HCT116 (cell line): ENCODE measurements at regions not wholly inside any gene's neighbourhood (a gene's known extent, or its start where the extent isn't known, plus 50 kb on each side); places are given as distances from the start of the nearest gene placed in this dataset.

Source experiments
- ATAC-seq: fragments of 200-7000 bp; cut with Tn5 transposase; 2 replicates; pipeline ENCODE4 v1.9.1; 2020; ENCODE audit warnings: mild to moderate bottlenecking, moderate library complexity
- BruUV-seq: library from RNA; stranded (reverse); fragments of 400-500 nt; replicated peaks from 2 replicates; lab custom pipeline; 2021; lab: Mats Ljungman, UMichigan
- CTCF ChIA-PET: fragments of 300-600 bp; sonication (Branson Sonifier 250); formaldehyde crosslinking; loops from one replicate; lab custom pipeline; 2021; ENCODE audit warnings: antibody characterized with exemption; lab: Charles Lee
- POLR2A ChIA-PET: fragments of 300-600, 350-600 bp; sonication (Branson Sonifier 250); formaldehyde crosslinking; loops from one replicate; lab custom pipeline; 2021; ENCODE audit warnings: antibody characterized with exemption; lab: Charles Lee
- RAD21 ChIA-PET, 2 experiments: fragments of 300-600 bp; sonication (Branson Sonifier 250); formaldehyde crosslinking; loops; one replicate each; lab custom pipeline; 2023; ENCODE audit warnings: low total read pairs in 2 of 2; ENCODE audit not compliant: uncharacterized antibody in 2 of 2, unreplicated experiment in 2 of 2, low non-redundant PET in 1 of 2; lab: Charles Lee
- DNase-seq: peaks from one replicate; pipeline ENCODE4 v3.0.0-alpha.2; 2010; ENCODE audit warnings: low read depth, low spot score
- H2AFZ ChIP-seq: fragments of 200-600 bp; shearing (Covaris generic), sonication (generic); 2 replicates; pipeline ENCODE4 v1.6.1; 2017; ENCODE audit warnings: low read depth, mixed run types, mixed read lengths, antibody characterized with exemption, low read length; ENCODE audit not compliant: poor library complexity, severe bottlenecking
- H3K27ac ChIP-seq: 2 replicates; pipeline ENCODE4 v1.5.1; 2012; ENCODE audit warnings: low read depth, low read length
- H3K27me3 ChIP-seq: fragments of 200-600 bp; sonication (generic); 2 replicates; pipeline ENCODE4 v1.6.1; 2016; ENCODE audit warnings: mixed run types, low read length, mixed read lengths; ENCODE audit not compliant: insufficient read depth
- H3K36me3 ChIP-seq, 2 experiments: fragments of 200-500 bp in 1 of 2; fragments of 200-600 bp in 1 of 2; sonication (Bioruptor generic) in 1 of 2; sonication (generic) in 1 of 2; 2 replicates each; pipeline versions ENCODE4 v1.5.1 to v1.6.1; 2014 to 2016; ENCODE audit warnings: low read length in 2 of 2, inconsistent platforms in 1 of 2, mixed read lengths in 1 of 2, mixed run types in 1 of 2; ENCODE audit not compliant: insufficient read depth in 2 of 2, control insufficient read depth in 1 of 2
- H3K4me1 ChIP-seq, 2 experiments: fragments of 200-600 bp in 1 of 2; sonication (generic) in 1 of 2; 2 replicates each; pipeline versions ENCODE4 v1.5.1 to v1.6.1; 2012 to 2017; ENCODE audit warnings: low read length in 2 of 2, inconsistent platforms in 1 of 2, mild to moderate bottlenecking in 1 of 2, mixed read lengths in 1 of 2, mixed run types in 1 of 2, moderate library complexity in 1 of 2; ENCODE audit not compliant: insufficient read depth in 2 of 2, control insufficient read depth in 1 of 2
- H3K4me2 ChIP-seq: fragments of 200-600 bp; sonication (generic); 2 replicates; pipeline ENCODE4 v1.6.1; 2017; ENCODE audit warnings: mixed run types, low read length, mixed read lengths
- H3K4me3 ChIP-seq, 2 experiments: fragments of 200-600 bp in 1 of 2; sonication (generic) in 1 of 2; replicated peaks in 1 of 2; 2 replicates each; pipeline ENCODE4 v1.5.1; 2011 to 2016; ENCODE audit warnings: low read length in 2 of 2, control low read depth in 1 of 2, low read depth in 1 of 2, mild to moderate bottlenecking in 1 of 2, mixed read lengths in 1 of 2, mixed run types in 1 of 2
- H3K79me2 ChIP-seq: fragments of 200-600 bp; sonication (generic); 2 replicates; pipeline ENCODE4 v1.6.1; 2017; ENCODE audit warnings: mild to moderate bottlenecking, mixed run types, low read length, moderate library complexity, mixed read lengths; ENCODE audit not compliant: insufficient read depth
- H3K9ac ChIP-seq: fragments of 200-600 bp; sonication (generic); 2 replicates; pipeline ENCODE4 v1.6.1; 2016; ENCODE audit warnings: low read length, mixed read lengths
- H3K9me2 ChIP-seq: fragments of 200-600 bp; sonication (generic), shearing (Covaris generic); 2 replicates; pipeline ENCODE4 v1.6.1; 2017; ENCODE audit warnings: mixed run types, mild to moderate bottlenecking, moderate library complexity; ENCODE audit not compliant: insufficient read depth
- H3K9me3 ChIP-seq, 2 experiments: fragments of 200-500 bp in 1 of 2; fragments of 200-600 bp in 1 of 2; sonication (Bioruptor generic) in 1 of 2; sonication (generic) in 1 of 2; 2 replicates each; pipeline ENCODE4 v1.6.1; 2014 to 2017; ENCODE audit warnings: low read length in 2 of 2, mixed read lengths in 2 of 2, inconsistent platforms in 1 of 2, low read depth in 1 of 2, mild to moderate bottlenecking in 1 of 2, mixed run types in 1 of 2, moderate library complexity in 1 of 2; ENCODE audit not compliant: control insufficient read depth in 1 of 2, insufficient read depth in 1 of 2
- H4K20me1 ChIP-seq: fragments of 200-600 bp; sonication (generic), shearing (Covaris generic); 2 replicates; pipeline ENCODE4 v1.6.1; 2017; ENCODE audit warnings: mixed run types, mild to moderate bottlenecking, moderate library complexity; ENCODE audit not compliant: insufficient read depth
- EGR1 ChIP-seq: IDR thresholded peaks from 2 replicates; pipeline ENCODE4 v1.6.1; 2012; ENCODE audit warnings: low read depth
- EZH2phosphoT487 ChIP-seq: fragments of 200-600 bp; IDR thresholded peaks from 2 replicates; pipeline ENCODE4 v1.6.1; 2018; ENCODE audit warnings: antibody characterized with exemption, borderline replicate concordance
- POLR2A ChIP-seq: IDR thresholded peaks from 2 replicates; pipeline ENCODE4 v1.7.0; 2011; ENCODE audit warnings: borderline replicate concordance; ENCODE audit not compliant: insufficient read depth, insufficient read length; ENCODE audit errors: extremely low read depth
- SIN3A ChIP-seq: IDR thresholded peaks from 2 replicates; pipeline ENCODE4 v1.6.1; 2012; ENCODE audit warnings: low read depth
- SRF ChIP-seq: IDR thresholded peaks from 2 replicates; pipeline ENCODE4 v1.6.1; 2012; ENCODE audit warnings: low read depth
- ZFX ChIP-seq: fragments of 450-650 bp; IDR thresholded peaks from 2 replicates; pipeline ENCODE4 v1.6.1; 2017
- intact Hi-C: fragments of 100-400 bp; cut with micrococcal nuclease; formaldehyde crosslinking; loops from 2 replicates; pipeline ENCODE4 v1.10.0; 2022
- TF ChIP-seq, protein P1 (sequence below): IDR thresholded peaks from 2 replicates; pipeline ENCODE4 v1.6.1; 2012; ENCODE audit warnings: low read depth

DNA sequence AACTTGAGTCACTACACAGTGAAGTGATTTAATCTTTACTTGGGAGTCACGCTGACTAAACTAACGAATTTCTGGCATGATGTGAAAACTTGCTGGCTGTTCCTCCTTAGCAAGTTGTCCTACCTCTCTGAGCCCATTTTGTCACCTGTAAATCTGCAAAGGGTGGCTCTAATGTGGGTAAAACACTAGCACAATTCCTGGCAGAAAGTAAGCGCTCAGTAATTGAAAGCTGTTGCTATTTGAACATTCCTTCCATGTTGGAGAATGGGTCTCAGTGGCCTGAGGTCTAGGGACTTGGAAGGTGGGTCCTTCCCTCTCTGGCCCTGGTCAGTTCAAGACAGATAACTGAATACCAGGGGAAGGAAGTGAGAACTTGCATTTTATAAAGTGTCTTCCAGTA, 309.0 kb upstream of the PROX1 start (continued):
- TF ChIP-seq EZH2phosphoT487 = no peak
- TF ChIP-seq SRF = no peak

DNA sequence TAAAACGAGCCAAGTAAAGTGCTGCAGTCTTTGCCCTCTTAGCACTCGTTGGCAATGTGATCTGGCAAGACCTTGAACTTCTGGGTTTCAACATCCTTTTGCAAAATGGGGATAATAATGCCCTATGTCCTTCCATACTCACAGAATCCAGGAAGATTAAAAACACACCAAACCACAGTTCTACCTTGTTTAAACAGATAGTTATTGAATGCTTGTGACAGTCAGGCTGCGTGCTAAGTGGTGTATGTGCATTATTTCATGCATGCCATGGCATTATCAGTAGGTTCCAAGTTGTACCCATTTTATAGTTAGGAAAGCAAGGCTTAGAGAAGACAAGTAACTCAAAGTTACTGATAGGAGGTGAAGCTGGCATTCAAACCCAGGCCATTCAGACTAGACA, 308.6 kb upstream of the PROX1 start:
- DNase-seq = no peak
- BruUV-seq = no TSS peak
- no peaks in the 10 kb centered on the region for H3K4me1 ChIP-seq
- no peaks in the 10 kb centered on the region for H3K79me2 ChIP-seq
- no peak overlapping the region for H3K4me2 ChIP-seq
- no peaks in the 10 kb centered on the region for H3K9me3 ChIP-seq
- intact Hi-C loops = no loop called here
- H4K20me1 ChIP-seq = no peaks in the 10 kb centered on the region
- TF ChIP-seq SIN3A (no peak), EZH2phosphoT487 (no peak), ZFX (no peak), EGR1 (no peak), POLR2A (no peak)
- TF ChIP-seq, protein P1, sequence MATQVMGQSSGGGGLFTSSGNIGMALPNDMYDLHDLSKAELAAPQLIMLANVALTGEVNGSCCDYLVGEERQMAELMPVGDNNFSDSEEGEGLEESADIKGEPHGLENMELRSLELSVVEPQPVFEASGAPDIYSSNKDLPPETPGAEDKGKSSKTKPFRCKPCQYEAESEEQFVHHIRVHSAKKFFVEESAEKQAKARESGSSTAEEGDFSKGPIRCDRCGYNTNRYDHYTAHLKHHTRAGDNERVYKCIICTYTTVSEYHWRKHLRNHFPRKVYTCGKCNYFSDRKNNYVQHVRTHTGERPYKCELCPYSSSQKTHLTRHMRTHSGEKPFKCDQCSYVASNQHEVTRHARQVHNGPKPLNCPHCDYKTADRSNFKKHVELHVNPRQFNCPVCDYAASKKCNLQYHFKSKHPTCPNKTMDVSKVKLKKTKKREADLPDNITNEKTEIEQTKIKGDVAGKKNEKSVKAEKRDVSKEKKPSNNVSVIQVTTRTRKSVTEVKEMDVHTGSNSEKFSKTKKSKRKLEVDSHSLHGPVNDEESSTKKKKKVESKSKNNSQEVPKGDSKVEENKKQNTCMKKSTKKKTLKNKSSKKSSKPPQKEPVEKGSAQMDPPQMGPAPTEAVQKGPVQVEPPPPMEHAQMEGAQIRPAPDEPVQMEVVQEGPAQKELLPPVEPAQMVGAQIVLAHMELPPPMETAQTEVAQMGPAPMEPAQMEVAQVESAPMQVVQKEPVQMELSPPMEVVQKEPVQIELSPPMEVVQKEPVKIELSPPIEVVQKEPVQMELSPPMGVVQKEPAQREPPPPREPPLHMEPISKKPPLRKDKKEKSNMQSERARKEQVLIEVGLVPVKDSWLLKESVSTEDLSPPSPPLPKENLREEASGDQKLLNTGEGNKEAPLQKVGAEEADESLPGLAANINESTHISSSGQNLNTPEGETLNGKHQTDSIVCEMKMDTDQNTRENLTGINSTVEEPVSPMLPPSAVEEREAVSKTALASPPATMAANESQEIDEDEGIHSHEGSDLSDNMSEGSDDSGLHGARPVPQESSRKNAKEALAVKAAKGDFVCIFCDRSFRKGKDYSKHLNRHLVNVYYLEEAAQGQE = no peak
- RAD21 ChIA-PET = no interaction called here
- no peaks in the 10 kb centered on the region for H3K36me3 ChIP-seq
- POLR2A ChIA-PET = no interaction called here
- H3K4me3 ChIP-seq = no peak overlapping the region
- no peak for ATAC-seq
- no peak overlapping the region for H3K27ac ChIP-seq
- CTCF ChIA-PET = no interaction called here
- H3K9ac ChIP-seq = no peak overlapping the region
- H3K27me3 ChIP-seq = peaks cover 18% of the 10 kb centered on the region; the same call in 1 of the 2 replicates
- H2AFZ ChIP-seq = no peak overlapping the region
- H3K9me2 ChIP-seq = no peaks in the 10 kb centered on the region
